GM18861 (cell line): ENCODE measurements at regions not wholly inside any gene's neighbourhood (a gene's known extent, or its start where the extent isn't known, plus 50 kb on each side); places are given as distances from the start of the nearest gene placed in this dataset.
"Not testable (repeated sequence)": the region's sequence is repeated elsewhere in the genome, so short reads cannot be mapped to it uniquely, and the experiment has no call there.

ENCODE experiments used
- ATAC-seq: cut with Tn5 transposase; IDR thresholded peaks from one replicate; pipeline ENCODE4 v1.9.1; 2021; ENCODE audit not compliant: unreplicated experiment

DNA sequence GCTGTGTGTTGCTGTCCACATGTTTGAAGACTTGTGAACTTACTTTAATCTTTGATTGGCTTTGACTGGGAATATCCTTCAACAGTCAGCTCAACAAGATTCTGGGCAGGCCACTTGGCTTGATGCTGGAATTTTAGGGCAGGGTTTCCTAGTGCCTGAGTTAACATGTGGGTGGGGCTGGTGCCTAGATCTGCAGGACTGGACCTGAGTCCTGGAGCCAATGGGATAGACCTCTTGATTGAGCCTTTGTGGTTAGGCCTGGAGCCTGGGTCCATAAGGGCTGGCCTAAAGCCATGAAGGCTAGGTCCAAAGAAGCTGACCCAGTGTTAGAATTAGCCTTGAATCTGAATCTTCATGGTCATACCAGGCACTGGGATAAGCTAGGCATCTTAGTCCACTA, 757.1 kb upstream of the ADGRL3 start:
- ATAC-seq, result no peak

DNA sequence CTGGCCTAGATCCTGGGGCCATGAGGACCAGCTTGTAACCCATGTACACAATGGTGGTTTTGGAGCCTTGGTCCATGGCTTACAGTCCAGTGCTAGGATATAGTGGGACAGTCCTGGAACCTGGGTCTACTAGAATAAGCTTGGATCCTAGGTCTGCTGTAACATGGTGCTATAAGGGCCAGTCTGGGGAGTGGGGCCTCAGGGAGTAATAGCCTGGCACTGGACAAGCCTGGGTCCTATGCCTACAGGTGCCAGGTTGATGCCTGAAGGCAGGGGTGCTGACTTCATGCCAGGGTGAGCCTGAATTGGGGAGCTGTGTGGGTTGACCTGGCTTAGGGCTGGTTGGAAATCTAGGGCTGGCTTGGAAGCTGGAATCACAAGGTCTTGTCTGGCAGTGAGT, 756.3 kb upstream of the ADGRL3 start:
- no peak for ATAC-seq

DNA sequence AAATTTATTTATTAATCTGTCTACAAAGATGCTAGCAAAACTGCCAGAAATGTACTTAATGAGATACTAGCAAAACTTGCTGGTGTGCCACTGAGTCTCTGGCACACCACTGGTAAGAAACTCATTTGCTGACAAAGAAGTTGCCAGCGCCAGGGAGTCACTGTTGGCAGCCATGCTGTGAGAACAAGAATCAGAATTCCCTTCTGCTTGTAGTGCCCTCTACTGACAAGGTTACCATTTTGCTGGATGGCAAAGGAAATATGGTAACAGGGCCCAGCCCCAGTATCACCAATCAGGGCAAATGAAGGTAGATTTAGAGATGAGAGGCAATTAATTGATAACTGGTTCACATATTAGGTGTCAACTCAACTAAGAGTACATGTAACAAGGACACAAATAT, 750.1 kb upstream of the ADGRL3 start:
- ATAC-seq, result no peak

DNA sequence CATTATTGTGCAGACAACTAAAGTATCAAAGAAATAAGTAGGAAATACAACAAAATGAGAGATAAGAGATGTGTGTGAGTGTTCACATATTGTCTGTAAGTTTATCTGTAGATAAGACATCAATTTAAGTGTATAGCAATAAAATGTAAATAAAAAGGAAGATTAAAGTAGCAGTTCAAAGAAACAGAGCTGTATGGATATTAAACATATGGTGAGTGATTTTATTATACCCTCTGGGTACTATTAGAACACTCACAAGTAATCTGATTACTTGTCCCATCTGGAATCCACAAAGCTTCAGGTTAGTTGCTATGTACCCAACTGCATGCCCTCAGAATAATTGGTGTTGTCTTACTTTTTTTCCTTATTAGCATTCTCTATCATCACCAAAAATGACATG, 747.9 kb upstream of the ADGRL3 start:
- ATAC-seq, result no peak

DNA sequence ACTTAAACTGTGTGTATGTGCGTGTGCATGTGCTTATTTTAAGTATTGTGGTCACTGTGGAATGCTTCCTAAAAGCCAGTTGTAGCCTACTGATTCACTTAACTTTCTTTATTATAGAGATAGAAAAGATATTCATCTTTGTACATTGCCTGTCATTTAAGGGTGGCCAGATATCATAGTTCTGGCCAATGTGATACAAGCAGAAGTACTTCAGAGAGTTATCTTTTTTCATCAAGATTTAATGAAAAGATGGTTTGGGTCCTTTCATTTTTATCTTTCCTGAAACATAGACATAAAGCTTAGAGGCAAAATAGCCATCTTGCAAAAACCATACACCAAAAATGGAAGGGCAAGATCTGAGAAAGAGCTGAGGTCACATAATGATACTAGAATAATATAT, 744.7 kb upstream of the ADGRL3 start:
- ATAC-seq, result no peak

DNA sequence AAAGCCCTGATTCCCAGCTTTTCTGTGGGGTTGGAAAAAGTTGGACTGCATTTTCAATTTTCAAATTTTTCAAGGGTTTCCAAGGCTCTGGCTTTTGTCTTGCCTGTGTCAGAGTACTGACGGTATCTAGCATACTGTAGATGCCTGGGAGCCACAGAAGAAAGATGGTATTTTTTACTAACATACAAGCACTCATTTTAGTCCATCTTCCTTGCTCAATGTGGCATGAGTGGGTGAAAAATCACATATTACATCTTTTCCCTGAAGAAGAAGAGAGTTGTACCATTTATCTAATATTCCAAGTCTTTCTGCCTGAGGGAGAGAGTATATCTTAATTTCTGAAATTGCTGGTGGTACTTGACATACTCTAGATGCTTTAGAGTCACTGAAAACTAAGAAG, 738.6 kb upstream of the ADGRL3 start:
- ATAC-seq, result no peak

DNA sequence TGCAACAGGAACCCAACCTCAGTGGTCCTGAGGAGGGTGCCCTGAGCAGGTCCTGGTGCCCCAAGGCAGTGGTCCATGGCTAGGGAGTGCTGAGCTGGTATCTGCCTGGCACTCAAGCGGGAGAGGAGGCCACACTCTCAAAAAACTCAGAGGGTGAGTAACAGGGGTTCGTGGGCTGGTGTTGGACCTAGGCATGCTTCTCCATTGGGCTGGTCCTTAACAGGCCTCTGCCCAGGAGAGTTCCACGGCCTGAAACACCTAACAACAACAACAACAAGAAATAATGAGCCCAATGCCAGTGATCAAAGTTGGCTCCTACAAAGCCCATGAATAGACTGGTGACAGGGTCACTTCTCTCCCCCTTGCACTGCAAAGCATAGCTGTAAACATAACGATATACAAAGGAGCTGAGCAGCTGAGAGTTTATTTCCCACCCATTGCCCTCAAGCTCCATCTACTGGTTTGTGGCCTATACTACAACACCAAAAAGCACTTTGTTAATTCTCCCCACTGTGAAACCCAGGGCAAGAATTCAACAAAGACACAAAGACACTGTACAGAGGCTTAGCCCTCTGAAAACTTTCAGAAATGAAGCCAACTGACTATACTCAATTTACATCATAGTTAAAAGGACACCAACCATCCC, 736.1 kb upstream of the ADGRL3 start:
- ATAC-seq, result no peak

DNA sequence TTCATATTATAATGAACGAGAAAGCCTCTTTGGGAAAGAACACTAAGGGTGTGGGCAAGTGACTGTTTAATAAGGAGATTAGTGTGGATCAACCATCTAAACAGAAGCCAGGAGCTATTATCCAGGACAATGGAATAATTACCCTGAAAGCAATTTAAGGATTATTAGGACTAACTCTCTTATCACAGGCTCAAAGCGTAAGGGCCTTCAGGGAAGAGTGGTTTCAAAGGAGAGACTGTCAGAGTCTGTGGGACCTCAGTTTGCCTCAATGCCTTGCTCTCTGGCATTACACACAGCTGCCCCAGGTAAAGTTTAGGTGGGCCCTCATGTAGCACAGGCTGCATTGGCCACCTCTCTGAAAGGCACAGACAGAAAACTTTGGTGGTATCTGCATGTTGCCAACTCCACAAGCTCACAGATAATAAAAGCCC, 717.2 kb upstream of the ADGRL3 start:
- no peak for ATAC-seq

DNA sequence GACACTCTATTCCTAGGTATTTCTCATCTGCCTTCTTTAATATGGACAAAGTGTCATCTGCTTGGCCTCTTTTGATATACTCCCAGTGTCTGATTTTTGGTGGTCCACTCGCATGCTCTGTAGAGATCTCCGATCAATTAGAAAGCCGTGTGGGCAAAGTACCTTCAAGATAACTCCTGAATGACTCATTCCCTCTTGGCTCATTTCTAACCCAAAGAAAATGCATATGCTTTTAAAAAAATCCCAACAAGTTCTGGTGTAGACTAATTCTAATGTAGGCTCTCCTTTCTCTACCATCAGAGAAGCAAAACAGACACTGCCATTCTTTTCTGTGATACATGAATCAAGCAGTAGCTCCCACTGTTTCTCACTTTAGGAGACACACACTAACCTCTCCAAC, 714.9 kb upstream of the ADGRL3 start:
- ATAC-seq, result no peak

DNA sequence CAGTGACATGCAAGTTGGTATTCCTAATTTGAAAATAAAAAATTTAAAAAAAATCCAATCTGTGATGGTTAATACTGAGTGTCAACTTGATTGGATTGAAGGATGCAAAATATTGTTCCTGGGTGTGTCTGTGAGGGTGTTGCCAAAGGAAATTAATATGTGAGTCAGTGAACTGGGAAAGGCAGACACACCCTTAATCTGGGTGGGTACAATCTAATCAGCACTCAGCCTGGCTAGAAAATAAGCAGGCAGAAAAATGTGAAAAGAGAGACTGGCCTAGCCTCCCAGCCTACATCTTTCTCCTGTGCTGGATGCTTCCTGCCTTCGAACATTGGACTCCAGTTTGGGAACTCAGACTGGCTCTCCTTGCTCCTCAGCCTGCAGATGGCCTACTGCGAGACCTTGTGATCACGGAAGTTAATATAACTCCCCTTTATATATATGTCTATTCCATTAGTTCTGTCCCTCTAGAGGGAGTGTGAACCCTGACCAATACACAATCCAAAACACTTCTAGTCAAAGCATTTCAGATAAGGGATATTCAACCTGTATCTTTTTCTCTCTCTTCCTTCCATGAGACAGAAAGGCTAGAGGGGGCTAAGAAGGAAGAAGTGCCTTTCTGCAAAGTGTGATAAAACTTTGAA, 712.9 kb upstream of the ADGRL3 start:
- not testable (repeated sequence) for ATAC-seq

DNA sequence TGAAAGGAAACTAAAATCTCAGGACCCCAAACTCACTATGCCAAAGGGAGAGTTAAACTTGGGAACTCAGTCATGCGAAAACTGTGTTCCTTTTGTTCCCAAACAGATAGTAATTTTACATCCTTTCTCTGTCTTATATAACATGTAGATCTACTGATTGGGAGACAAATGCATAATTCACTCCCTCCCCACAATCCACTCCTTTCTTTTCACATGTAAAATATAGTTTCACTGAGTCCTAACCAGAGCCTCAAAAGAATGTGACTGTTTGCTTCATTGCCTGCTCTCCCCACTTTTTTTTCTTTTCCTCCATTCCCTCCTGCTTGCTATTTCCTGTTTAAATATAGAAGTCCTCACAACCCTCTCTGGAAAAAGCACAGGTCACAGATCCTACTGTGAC, 699.3 kb upstream of the ADGRL3 start:
- no peak for ATAC-seq

DNA sequence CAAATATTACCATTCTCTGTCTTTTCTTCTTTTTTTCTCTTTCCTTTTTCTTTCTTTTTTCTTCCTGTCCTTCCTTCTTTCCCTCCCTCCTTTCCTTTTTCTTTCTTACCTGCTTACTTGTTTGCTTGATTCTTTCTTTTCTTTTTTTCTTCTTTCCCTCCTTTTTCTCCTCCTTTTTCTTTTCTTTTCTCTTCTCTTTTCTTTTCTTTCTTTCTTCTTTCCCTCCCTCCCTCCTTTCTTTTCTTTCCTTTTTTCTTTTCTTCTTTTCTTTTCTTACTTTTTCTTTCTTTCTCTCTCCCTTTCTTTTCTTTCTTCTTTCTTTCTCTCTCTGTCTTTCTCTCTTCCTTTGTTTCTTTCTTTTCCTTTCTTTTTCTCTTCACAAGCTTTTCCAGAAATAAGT, 697.4 kb upstream of the ADGRL3 start:
- ATAC-seq, result no peak

DNA sequence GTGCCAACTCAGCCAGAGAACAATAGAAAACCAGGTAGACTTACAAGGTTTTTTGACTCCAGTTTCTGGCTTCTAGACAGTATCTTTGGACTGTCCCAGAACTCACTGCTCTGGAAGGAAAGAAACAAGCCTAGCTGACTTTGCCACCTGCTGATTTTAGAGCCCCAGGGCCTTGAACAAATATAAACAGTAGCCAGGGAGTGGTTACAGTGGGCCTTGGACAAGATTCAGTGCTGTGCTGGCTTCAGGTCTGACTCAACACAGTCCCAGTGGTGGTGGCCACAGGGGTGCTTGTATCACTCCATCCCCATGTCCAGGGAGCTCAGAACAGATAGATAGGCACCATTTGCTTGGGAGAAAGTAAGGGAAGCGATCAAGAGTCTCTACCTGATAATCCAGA, 694.1 kb upstream of the ADGRL3 start:
- ATAC-seq, result no peak

DNA sequence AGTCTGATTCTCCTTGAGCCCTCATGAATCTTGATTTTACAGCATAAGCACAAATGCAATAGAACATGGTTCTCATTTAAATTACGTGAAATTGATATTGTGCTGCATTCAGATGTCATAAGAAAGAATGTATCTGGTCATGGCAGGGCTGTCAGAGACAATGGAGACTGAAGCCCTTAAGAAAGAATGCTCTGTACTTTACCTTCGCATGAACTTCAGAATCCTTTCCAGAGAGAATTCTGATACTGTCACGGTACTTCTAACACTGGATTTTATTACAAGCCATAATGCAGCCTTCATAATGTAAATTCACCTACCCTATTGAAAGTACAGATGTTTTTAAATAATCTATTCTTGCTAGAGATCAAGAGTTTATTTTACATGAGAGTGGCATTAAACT, 677.9 kb upstream of the ADGRL3 start:
- ATAC-seq, result no peak

DNA sequence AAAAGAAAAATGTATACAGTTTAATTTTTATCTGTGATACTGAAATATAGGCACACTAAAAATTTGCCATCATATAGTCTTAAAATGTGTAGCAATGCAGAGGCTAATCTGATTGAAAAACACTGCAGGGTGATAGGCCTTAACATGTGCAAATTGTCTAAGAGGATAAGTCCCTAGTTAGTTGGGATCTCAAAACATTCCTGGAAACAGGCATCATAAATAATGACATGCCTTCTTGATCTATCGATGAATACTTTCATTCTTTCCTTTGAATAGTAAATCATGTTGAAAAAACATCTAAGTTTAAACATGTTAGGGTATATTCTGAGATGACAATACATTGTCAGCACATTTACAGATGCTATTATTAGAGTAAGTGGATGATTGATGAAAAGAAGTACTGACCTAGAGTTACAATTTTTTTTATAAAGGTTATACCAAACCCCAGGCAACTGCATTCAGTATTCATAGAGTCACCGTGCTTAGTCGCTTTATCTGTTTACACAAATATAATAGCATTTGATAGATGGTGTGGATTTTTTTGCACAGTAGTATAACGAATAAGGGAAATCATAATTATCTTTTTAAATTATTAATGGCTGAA, 668.2 kb upstream of the ADGRL3 start:
- no peak for ATAC-seq

DNA sequence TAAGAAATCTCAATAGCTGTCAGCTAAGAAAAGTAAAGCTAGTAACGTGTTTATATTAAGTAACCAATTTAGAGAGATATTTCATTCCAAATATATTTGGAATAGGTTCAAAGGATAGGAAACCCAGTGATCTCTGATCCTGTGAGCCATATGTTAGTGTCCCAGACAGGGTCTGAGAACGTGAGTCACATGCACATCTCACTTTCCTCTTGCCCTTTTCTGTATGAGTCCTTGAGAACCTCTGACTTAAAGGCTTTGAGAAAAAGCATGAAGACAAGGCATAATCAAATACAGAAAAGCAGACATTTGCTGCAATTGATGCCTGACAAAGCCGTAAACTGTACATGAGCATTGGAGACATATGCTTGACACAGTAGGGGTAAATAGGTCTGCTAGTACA, 655.1 kb upstream of the ADGRL3 start:
- no peak for ATAC-seq

DNA sequence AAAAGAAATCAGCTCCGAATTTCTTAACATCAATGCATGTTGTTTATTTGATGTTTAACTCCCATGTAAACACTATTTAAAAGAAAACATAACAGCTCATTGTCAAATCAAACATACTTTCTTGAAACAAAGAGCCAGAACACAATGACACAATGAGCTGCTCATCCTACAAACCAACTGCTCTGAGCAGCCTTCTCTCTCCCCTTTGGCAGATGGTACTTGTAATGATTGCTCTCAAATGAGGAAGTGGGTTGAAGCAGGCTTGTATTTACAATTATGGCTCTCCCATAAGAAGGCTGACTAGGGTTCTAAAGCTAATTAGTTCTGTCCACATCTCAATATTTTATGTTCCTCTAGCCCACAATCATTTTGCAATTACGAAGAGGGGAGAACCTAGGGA, 637.8 kb upstream of the ADGRL3 start:
- no peak for ATAC-seq

DNA sequence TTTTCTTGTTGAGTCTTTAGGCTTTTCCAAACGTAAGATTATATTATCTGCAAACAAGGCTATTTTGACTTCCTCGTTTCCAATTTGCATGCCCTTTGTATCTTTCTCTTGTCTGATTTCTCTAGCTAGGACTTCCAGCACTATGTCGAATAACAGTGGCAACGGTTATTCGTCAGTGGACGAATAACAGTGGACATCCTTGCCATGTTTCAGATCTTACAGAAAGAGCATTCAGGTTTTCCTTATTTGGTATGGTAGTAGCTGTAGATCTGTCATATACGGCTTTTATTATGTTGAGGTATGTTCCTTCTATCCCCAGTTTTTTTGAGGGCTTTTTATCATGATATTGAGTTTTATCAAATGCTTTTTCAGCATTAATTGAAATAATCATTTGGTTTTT, 634.6 kb upstream of the ADGRL3 start:
- ATAC-seq, result no peak

DNA sequence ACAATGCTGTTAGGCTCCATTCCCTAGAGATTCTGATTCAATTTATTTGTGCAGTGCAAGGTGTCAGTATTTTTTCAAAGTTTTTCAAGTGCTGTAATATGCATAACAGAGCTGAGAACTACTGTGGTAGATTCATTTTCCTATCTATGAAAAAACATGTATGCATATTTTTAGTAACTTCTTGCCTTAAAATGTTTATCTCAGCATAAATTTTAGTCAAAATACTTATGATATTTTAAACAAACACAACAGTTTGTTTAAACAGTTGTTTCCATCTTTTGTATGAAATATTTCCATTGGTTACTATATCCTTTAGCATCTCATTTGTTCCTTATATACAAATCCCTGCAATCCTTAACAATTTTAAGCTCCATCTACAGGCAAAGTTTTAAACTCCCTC, 624.8 kb upstream of the ADGRL3 start:
- no peak for ATAC-seq

DNA sequence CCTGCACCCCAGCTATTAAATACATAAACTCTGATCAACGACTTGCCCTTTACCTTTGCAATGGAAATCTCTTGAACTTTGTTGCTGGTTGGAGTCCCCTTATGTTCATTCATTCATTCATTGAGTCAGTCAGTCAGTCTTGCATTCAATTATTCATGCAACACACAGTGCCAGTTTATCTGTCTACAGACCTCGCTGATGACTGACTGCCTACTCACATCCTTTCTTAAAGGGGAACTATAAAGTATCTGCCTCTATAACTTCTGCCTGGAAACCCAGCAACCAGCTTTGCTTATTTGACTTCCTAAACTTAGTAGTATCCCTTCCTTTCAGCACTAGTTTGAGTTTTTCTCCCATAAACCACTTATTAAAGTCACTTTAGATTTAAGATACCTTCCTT, 620.8 kb upstream of the ADGRL3 start:
- ATAC-seq, result no peak

DNA sequence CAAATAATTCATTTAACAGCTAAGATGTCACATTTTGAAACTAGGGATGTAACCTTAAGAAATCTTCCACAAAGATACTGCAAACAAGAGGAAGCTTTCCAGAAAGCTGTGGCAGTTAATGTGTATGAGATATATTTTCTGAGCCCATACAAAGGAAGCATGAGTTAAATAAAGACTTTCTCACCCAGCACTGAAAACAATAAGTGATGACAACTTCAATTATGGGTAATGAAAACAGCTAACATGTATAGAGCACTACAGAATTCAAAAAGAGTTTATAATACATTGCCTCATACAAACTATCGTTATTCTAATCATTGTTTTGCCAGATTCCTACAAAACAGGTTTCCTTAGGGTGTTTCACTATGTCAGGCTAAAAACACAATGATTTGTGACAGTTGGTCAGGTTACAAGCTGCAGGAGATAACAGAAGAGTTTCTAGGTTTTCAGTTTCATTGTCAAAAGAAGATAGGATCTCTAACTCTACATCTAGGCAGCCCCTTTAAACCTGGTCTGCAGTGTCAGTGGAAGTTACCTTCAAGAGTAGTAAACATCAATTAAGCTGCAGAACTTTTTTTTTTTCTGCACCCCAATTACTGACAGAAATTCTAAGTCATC, 618.1 kb upstream of the ADGRL3 start:
- ATAC-seq, result no peak

DNA sequence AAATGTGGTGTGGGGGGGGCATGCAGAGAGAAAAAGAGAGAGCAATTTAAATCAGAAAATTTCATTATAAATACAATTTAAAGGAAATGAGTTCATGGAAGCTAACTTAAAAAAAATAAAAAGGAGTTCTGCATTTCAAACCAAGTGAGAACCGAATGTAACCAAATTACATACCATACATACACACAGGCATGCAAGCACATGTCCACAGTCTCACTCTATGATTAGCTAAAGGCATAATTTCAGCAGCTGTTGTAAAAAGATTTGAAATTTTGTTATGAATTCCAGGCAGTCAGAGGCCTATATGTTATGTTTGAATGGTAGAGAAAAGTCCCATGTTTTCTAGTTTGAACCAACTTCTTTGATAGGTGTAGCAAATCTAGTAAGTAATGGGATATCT, 611.6 kb upstream of the ADGRL3 start:
- ATAC-seq, result no peak
